HepG2 (cell line): ENCODE measurements at regions not wholly inside any gene's neighbourhood (a gene's known extent, or its start where the extent isn't known, plus 50 kb on each side); places are given as distances from the start of the nearest gene placed in this dataset.

ENCODE experiments used
- KDM3A ChIP-seq: IDR thresholded peaks from 2 replicates; pipeline ENCODE4 v1.6.1; 2018; ENCODE audit warnings: low read depth, missing compliant biosample characterization
- POLR2AphosphoS5 ChIP-seq: IDR thresholded peaks from 2 replicates; pipeline ENCODE4 v1.6.1; 2012; ENCODE audit warnings: low read depth, low read length
- ZNF34 ChIP-seq: sonication (generic); formaldehyde crosslinking; IDR thresholded peaks from 2 replicates; pipeline ENCODE4 v1.4.0; 2020; ENCODE audit warnings: mild to moderate bottlenecking, missing genetic modification reagents, borderline replicate concordance

DNA sequence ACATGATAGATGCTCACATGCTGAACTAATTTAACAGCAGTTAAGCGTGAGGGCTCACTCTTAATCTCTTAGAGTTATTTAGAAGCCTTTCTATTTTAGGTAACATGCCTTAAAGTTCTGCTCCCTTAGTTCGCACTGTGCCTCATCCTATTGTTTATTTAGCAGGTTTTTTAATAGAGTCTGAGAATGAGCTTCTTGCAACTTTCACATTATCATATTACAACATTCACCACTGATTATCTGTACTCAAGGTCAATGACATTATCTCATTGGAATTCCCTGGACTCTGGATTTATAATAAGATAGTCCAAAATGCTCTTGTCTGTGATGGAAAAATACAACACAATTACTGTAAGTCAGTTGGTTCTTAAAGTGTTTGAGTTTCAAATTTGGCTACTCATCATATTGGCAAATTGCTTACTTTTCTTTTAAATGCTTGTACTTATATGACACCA lies 183.6 kb upstream of the SLC38A2 start:
- TF ChIP-seq POLR2AphosphoS5 (no peak), ZNF34 (CRISPR knock-in tag) (no peak), KDM3A (CRISPR knock-in tag) (no peak)
